IPS-NIHi7 (cell line): ENCODE measurements at regions not wholly inside any gene's neighbourhood (a gene's known extent, or its start where the extent isn't known, plus 50 kb on each side); places are given as distances from the start of the nearest gene placed in this dataset.
"Not testable (repeated sequence)": the region's sequence is repeated elsewhere in the genome, so short reads cannot be mapped to it uniquely, and the experiment has no call there.

Source experiments
- DNase-seq: peaks from one replicate; pipeline ENCODE4 v3.0.0; 2012; ENCODE audit warnings: mixed read lengths; ENCODE audit errors: extremely low spot score

DNA sequence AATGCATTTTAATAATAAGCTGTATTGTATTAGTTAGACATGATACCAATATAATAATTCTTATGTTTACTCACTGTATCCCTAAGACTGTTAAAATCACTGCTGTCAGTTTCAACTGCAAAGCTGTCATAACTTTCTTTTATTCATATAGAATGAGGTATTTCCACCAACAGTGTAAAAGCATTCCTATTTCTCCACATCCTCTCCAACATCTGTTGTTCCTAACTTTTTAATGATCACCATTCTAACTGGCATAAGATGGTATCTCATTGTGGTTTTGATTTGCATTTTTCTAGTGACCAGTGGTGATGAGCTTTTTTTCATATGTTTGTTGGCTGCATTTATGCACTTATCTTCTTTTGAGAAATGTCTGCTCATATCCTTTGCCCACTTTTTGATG is 177.6 kb upstream of the MME start:
- DNase-seq = not testable (repeated sequence)

DNA sequence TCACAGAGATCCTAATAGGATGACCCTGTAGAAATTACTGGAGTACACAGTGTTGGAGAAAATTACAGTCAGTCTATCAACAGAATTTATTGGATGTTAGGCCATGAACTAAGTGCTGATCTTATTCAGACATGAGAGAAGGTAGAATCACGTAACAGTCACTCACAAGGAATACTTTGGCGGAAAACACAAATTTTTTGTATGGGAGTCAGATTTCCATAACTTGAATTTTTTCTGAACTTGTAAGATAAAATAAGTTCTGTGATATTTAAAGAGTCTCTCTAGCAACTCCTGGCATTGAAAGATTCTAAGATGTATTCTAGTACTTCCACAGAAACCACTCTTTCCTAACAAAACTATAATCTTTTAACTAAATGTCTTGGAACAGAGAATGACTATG is 178.8 kb upstream of the MME start:
- no peak for DNase-seq

DNA sequence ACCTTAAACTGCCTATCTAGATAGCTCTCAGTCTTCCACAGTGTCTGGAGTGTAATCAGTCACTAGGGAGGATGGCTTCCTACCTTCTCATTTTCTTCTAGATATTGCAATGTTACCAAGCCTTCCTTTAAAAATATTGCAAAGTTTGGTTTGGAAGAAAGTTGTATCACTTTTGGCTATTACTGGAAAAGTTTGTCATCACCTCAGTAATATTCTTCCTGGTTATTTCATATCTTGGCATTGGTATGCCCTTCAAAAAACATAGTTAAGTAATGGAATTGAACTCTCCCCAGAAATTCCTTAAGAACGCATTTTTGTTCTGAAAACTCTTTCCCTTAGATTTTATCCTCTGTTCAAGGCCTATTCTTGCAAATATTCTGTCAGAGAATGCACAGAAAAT is 179.3 kb upstream of the MME start:
- DNase-seq = no peak

DNA sequence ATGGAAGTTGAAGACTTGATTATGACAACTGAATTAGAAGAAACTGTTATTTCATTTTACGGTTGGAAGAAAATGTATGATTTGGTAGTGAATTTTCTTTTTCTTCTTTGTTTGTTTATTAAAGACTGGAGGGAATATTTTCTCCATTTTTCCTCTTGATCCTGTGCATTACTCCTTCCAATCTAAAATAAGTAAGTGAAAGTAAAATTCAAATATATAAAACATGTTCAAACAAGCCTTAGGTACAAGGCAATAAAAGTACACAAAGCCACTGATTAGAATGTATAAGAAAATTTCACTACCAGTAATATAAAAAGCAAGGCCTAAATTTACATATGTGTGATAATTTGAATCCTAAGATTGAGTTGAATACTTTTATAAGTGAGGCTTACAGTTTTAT is 181.2 kb upstream of the MME start:
- no peak for DNase-seq

DNA sequence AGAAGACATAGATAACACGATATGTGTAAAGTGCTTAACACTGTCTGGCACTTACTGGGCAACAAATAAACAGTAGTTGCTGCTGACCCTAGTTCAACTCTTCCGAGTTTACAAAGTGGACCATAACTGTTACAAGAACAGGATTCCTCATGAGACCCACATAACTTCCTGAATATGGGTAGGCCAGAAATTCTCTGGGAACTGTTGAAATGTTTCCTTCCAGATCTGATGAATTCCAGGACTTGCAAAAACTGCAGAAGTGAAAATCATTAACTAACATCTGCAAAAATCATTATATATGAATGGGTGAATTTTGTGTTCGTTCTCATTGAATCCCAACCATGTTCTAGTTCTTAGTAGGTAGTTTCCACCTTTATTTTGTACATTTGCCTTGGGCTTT is 181.7 kb upstream of the MME start:
- DNase-seq = no peak

DNA sequence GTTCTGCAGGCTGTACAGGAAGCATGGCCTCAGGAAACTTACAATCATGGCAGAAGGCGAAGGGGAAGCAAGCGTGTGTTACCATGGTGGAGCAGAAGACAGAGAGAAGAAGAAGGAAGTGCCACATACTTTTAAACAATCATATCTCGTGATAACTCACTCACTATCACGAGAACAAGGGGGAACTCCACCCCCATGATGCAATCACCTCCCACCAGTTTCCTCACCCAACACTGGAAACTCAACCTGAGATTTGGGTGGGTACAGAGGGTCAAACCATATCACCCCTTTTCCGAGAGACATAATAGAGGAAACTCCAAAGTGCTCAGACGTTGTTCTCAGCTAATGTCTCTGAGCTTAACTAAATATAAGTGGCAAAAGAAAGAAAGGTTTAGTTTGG is 186.3 kb upstream of the MME start:
- DNase-seq = no peak

DNA sequence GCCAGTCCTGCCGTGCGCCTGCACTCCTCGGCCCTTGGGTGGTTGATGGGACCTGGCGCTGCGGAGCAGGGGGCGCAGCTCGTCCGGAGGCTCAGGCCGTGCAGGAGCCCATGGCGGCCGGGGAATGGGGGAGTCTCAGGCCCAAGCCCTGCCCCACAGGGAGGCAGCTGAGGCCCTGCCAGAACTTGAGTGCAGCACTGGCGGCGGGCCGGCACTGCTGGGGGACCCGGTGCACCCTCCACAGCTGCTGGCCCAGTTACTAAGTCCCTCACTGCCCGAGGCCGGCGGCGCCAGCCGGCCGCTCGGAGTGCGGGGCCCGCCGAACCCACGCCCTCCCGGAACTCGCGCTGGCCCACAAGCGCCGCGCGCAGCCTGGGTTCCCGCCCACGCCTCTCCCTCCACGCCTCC is 190.9 kb upstream of the MME start:
- no peak for DNase-seq

DNA sequence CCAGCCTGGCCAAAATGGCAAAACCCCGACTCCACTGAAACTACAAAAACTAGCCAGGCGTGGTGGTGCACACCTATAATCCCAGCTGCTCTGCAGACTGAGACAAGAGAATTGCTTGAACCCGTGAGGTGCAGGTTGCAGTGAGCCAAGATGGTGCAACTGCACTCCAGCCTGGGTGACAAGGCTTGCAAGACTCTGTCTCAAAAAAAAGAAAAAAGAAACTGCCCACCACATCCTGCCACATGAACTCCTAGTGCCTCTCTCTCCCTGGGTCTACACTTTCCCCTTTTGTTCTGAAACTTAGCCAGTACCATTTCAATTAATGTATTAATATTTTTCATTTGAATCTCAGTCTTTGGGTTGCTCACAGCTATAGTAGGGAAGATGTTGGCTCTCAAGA is 192.2 kb upstream of the MME start:
- DNase-seq = no peak

DNA sequence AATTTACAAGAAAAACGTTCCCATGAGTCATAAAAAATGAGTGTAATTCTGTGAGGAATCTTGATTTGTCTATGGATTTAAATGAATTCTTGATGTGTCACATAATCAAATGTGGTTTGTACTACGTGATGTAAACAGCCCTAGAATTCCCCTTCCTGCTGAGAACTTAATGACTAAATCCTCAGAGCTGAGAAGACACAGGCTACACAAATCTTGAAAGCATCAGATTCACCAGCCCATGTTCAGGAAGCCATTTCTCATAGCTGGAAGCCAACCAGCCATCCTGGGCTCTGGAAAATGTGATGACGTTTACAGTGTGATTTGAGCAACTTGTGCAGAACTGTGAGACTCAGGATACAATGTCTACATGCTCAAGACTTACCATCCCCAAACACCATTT is 193.7 kb upstream of the MME start:
- no peak for DNase-seq

DNA sequence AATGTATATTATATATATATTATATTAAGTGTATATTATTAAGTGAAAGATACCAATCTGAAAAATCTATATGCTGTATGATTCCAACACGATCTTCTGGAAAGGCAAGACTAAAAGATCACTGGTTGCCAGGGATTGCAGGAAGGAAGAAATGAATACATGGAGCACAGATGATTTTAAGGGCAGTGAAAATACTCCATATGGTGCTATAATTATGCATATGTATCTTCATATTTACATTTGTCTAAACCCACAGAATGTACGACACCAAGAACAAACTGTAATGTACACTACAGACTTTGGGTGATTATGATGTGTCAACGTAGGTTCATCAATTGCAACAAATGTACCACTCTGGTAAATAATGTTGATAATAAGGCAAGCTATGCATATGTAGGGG is 194.7 kb upstream of the MME start:
- DNase-seq = no peak

DNA sequence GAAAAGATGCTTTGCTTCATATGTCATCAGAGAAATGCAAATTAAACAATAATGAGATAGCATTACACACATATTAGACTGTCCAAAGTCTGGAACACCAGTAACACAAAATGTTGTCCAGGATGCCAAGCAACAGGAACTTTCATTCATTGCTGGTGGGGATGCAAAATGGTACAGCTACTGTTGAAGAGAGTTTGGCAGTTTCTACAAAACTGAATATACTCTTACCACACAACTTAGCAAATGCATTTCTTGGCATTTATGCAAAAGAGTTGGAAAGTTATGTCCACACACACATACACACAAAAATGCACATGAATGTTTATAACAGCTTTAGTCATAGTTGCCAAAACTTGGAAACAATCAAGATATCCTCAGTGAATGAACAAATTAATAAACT is 195.2 kb upstream of the MME start:
- no peak for DNase-seq

DNA sequence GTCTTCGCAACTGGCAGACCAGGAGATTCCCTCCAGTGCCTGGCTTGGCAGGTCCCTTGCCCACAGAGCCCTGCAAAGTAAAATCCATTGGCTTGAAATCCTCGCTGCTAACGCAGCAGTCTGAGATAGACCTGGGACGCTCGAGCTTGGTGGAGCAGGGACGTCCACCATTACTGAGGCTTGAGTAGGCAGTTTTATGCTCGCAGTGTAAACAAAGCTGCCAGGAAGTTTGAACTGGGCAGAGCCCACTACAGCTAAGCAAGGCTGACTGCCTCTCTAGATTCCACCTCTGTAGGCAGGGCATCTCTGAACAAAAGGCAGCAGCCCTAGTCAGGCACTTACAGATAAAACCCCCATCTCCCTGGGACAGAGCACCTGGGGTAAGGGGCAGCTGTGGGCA is 205.0 kb upstream of the MME start:
- no peak for DNase-seq

DNA sequence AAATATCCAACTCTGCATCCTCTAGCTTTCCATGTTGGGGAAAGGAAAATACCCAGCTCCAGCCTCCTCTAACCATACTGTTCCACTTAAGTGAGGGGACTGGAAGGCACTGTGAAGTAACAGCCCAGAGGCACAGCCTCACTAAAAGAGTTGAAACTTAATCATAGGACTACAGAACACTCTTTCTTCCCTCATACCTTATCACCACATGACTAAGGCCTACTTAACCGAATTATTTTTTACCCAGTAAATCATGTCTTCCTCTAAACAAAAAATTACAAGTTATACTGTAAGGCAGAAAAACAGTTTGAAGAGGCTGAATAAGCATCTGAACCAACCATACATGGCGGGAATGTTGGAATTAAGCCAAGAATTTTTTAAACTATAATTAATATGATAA is 207.4 kb upstream of the MME start:
- DNase-seq = no peak

DNA sequence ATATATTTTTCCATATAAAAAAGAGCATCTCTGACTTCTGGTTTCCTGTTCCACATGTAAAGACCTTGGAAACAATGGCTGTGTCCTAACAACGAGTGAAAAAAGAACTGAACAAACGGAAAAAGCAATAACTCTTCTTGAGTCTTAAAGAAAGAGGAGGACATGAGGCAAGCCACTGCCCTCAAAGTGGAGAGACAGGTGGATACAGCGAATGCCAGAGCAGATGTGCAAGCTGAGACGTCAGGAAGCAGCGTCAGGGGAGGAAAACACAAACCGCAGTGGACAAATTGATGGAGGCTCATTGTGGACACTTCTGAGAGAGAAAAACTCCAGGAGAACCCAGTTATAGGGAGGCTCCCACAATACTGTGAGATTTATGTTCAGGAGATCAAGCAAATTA is 208.0 kb upstream of the MME start:
- DNase-seq = no peak

DNA sequence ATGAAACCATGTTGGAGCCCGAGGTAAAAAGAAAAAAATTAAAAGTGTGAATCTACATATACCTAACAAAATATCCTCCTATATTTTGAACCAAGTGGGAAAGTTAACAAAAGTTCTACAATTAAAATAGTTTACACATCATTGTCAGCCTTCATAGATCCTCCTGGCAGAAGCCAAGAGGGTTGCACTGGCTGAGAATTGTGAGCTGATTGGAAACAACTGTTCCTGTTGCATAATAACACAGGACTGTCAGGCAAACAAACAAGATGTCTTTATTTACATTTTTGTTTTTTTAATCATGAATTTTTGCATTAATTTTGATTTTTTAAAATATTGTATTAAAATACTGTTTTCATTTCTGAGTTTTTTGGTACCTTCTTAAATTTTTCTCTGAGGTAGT is 215.2 kb upstream of the MME start:
- no peak for DNase-seq

DNA sequence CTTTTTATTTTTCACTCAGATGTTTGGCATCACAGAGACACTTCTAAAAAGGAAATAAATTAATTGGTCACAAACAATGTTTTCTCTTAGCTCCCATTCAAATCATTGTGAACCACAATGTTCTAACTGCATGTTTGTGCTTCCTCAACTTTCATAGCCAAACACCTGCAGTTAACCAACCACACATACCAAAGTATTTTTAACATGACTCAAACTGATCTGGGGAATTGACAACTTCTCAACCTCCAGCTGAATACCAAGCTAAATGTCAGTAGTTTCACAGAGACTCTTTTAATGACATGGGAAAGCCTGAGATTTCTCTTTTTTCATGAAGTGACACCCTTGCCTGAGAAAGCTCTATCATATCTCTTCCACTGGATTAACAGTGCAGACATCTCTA is 217.9 kb upstream of the MME start:
- no peak for DNase-seq

DNA sequence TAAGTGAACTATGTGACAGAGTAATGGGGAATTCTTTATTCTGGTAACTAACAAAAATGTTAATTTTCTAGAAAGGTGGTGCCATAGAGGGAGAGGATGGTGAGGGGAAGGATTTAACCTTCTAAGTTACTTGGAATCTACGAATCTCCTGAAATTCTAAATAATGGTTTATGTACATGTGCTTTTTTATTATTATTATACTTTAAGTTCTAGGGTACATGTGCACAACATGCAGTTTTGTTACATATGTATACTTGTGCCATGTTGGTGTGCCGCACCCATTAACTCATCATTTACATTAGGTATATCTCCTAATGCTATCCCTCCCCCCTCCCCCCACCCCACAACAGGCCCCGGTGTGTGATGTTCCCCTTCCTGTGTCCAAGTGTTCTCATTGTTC is 227.1 kb upstream of the MME start:
- DNase-seq = not testable (repeated sequence)

DNA sequence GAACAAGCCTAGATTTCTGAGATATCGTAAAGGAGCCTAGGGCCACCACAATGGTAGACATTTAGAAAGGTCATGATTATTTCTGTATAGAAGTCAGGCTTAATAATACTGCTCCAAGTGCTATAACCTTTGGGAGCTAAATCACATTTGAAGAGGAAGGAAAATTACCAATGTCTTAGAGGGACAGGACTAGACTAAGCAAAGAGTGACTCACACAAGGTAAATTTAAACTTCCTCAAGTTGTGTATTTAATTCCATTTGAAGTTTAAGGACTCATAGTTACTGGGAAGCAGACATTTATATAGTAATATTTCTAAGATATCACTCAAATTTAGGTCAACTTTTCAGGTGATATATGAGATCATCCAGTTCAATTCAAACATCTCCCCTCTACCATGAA is 227.6 kb upstream of the MME start:
- no peak for DNase-seq

DNA sequence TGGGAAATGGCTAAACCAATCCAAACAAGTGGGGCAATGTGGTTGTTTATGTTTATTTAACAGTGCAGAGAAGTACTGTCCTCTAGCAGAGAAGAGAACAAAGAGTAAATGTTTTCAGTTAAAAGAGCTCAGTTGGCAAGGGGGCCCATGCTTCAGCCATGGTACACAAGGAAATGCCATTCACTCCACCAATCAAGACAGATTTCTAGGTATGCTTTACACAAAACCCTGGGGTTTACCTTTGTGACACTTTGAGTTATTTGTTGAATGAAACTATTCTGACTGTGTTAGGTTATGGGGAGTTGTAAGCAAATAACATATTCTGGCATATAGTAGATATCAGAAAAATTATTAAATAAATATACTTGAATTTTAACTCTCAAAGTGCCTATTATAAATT is 228.5 kb upstream of the MME start:
- no peak for DNase-seq

DNA sequence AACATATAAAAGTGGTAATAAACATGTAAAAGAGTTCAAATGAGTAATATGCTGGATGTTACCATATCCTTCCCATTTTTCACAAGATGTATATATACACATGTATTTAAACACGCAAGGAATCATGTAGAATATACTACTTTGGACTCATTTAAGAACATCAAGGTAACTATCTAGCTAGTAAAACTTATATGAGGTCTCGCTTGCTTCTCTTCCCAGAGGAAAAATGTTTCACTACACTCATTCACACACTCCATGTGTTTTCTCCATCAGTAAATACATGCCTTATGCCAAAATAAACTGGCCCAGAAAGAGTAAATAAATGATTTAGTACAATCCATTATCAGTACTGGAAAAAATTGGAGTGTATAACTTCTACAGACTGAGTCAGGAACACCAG is 229.2 kb upstream of the MME start:
- DNase-seq = no peak

DNA sequence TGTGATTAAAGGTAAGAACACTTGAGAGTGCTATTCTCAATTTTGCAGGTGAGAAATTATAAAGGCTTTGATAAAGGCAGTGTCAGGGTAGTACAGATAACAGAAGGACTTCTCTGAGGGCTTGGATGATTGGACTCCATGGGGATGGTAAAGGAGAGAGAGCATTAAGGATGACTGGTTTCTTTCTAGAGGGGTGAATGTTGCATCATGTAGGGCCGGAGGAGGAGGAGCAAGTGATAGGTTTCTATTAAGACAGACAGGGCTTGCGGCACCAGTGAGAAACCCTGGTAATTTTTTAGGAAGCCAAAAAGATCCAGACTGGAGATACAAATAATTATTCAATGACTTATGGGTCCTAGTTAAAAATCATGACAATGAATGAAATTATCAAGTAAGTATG is 230.7 kb upstream of the MME start:
- no peak for DNase-seq

DNA sequence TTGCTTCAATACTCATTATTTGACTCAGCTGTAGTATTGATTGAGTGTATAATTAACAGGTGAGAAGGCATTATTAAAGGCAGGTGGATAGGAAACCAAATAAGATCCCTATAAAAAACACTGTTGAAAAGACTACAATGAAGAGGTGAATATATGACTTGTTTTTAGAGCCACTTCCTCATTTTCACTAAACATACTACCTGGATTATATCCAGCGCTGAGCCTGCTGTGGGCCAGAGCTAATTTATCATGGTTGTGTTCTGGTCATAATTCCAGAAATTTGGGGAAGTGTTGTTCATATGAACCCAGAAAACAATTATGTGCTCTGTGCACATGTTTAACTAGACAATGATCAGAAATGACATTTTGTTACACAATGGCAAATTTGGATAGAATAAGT is 235.3 kb upstream of the MME start:
- DNase-seq = no peak

DNA sequence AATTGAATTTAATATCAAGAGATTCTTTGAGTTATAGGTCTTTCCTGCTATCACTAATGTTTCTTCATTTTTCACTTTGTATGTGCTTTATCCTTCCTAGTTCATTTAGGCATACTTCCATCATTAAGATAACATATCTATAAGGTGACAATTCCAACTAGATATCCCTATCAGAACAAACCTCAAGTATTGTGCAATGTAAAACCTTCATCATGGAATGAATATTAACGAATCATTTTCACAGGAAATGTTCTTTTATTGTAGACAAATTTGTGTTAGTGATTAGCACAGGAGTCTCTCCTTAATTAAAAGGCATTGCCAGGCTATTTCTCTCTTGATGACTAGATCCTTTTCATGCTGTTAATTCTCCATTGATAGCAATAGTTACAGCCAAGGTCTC is 236.5 kb upstream of the MME start:
- DNase-seq = no peak

DNA sequence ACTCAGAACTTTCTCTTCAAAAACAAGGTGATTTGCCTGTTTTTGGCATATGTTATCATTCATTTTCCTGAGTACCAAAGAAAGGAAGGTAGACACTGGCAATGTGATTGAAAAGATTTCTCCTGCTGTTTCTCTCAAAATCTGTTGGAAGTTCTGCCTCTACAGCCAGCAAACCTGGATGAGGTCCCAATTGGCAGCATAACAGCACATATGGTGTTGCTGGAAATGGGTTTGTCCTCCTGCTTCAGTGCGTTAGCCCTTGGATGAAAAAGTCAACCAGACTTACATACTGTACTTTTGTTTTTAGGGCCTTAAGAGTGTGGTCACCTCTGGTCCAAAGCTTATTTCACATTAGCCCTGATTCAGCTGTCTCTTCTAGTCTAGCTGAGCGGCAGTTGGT is 237.6 kb upstream of the MME start:
- DNase-seq = no peak

DNA sequence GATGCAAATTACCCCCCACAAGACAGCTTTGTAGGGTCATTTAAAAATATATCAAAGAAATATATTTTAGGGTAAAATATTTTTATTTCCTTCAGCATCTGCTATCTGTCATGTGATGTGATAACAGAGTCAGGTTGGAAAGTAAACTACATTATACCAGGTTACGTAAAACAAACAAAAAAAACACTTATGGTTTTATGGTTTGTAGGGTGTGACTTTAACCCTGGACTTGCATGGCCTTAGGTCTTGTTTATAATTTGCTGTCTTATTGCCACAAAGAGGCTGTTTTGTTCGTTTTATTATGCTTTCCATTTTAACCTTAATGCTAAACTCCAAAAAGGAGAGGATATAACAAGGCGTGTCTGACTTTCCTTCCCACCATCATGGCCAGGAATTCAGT is 244.5 kb upstream of the MME start:
- DNase-seq = no peak
